H54 (cell line): ENCODE measurements at regions not wholly inside any gene's neighbourhood (a gene's known extent, or its start where the extent isn't known, plus 50 kb on each side); places are given as distances from the start of the nearest gene placed in this dataset.

Experiments used
- DNase-seq: peaks from one replicate; pipeline ENCODE4 v3.0.0; 2011; ENCODE audit warnings: low spot score, mixed read lengths; ENCODE audit not compliant: insufficient read length
- FAIRE-seq: peaks from 3 replicates; lab custom pipeline; 2011; peaks lifted over from hg19 to GRCh38; lab: Jason Lieb, UNC
- POLR2A ChIP-seq: IDR thresholded peaks from 2 replicates; pipeline ENCODE4 v1.6.1; 2011; ENCODE audit warnings: low read depth, mild to moderate bottlenecking, low read length

DNA sequence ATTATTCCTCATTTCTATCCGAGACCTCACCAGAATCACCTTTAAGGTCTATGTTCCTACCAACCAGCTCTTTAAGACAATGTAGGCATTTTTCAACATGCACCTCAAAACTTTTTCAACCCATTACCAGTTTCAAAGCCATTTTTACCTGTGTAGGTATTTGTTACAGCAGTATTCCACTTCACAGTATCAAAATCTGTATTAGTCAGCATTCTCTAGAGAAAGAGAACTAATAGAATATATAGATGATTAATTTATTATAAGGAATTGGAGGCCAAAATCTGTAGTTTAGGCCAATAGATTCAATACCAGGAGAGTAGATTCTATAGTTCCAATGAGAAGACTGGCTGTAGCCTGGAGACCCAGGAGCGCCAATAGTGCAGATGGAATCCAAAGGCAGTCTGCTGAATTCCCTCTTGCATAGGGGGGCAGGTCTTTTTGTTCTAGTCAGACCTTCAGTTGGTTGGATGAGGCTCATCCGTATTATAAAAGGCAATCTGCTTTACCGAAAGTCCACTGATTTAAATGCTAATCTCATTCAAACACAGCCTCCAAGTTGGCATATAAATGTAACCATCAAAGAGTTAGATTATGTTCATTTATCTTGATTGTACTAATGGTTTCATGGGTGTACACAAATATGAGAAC lies 151.6 kb upstream of the SYT1 start:
- TF ChIP-seq POLR2A = no peak
- FAIRE-seq (no peak), DNase-seq (no peak)

DNA sequence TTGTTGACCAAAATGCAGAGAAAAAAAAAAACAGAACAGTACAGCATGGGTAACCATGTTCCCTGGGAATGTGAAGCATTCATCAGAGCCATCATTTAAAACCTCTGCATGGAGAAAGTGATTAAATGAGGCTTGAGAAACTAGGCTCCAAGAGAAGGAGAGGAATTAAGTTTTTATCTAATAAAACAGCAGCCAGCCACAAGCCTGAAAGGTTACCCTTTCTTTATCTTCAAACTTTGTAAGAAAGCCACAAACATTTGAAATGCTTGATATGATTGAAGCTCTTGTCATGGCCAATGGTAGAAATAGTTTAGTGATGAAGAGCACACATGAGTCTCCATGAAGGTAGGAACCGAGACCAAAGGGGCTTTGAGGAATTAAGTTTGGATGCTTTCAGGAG lies 144.9 kb upstream of the SYT1 start:
- no peak for TF ChIP-seq POLR2A
- DNase-seq (no peak), FAIRE-seq (no peak)

GRCh38 chr12:78721906-78722305 lies 142.7 kb upstream of the SYT1 start:
- no peak for TF ChIP-seq POLR2A
- FAIRE-seq (no peak), DNase-seq (no peak)

DNA sequence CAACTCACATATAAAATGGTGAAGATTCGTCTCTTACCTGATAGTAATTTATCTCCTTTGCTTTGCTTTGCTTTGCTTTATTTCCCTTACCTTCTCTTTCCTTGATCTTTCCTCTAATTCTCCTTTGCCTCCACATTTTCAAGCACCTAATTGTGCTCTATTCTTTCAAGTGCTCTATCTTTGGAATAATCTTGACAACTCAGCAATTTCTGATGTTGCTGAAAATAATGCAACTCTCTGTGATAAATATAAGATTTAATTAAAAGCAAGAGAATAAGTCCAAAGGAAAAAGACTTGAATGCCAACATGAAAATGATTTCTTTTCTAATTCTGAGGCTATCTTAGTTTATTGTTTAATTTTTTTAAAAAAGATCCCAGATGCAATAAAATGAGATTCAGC lies 139.5 kb upstream of the SYT1 start:
- FAIRE-seq (no peak), DNase-seq (no peak)
- no peak for TF ChIP-seq POLR2A

DNA sequence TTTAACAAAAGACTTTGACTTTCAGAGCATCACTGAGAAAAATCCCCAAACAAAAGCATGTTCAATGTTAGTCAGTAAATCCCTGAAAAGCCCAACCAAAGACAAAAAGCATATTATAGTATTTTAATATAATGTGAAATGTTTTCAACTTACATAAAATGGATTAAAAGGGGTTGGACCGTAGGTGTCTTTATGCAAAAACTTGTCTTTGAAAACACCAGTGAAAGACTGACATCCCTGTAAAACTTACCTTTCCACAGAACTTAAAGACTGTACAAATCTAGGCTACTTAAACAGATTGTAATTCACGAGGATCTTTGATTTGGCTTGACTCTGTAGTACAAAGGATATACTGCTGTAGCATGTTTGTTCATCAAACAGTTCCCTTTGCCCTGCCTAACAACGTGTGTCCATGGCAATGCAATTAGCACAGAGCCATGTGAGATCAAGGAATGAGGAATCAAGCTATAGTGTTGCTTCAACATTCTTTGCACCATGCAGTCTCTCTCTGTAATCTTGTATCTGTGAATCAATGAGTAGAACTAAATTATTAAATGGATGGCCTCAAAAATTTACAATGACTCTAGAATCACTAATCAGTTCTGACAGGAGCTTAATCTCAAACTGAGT lies 138.5 kb upstream of the SYT1 start:
- DNase-seq = no peak
- peak; percentile 15 for FAIRE-seq
- TF ChIP-seq POLR2A = no peak

DNA sequence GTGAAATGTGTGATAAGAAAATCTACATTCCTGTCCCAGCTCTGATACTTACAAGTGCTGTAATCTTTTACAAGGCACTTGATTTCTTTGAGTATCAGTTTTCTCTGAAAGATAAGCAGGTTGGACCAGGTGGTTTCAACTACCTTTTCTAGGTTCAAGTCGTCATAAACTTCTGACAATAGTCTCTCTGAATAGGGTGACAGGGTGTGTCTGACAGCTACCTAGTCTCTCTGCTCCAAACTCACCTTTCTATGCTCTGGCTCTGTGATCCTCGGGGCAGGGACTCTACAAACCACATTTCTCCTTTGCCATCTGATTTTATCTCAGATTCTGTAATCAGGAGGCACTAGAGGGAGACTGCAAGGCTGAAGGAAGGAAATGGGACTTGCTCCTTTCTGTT lies 137.7 kb upstream of the SYT1 start:
- no peak for TF ChIP-seq POLR2A
- no peak for DNase-seq
- no peak for FAIRE-seq

DNA sequence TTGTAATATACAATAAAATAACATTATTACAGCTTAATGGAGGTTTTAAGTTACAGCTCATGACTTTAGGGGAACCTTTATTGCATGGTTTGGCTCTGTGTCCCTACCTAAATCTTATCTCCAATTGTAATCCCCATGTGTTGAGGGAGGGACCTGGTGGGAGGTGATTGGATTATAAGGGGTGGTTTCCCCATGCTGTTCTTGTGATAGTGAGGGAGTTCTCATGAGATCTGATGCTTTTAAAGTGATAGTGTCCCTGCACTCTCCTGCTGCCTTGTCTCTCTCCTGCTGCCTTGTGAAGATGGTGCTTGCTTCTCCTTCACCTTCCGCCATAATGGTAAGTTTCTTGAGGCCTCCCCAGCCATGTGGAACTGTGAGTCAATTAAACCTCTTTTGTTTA lies 132.1 kb upstream of the SYT1 start:
- FAIRE-seq = no peak

GRCh38 chr12:78739653-78740052 lies 124.9 kb upstream of the SYT1 start:
- FAIRE-seq (no peak), DNase-seq (no peak)
- TF ChIP-seq POLR2A = no peak

More for the DNA sequence above, 132.1 kb upstream of the SYT1 start:
- no peak for DNase-seq
- TF ChIP-seq POLR2A = no peak

GRCh38 chr12:78746001-78746400 lies 118.6 kb upstream of the SYT1 start:
- DNase-seq = no peak
- no peak for TF ChIP-seq POLR2A
- FAIRE-seq = no peak

DNA sequence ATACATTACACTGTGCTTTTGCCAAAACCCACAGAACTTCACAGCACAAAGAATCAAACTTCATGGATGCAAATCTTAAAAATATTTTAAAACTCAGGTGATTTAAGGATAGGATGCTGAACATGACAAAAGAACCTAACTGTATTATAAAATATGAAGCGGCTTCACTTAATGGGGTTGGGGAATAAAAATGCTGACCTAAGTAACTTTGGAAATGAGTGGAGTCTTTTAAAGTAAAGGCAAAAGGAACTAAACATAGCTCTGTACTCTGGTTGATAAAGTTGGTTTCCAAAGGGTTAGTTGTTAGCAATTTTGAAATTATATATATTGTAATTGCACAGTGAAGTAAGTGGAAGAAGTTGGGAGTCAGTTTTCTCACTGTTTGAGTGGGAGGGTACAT lies 111.5 kb upstream of the SYT1 start:
- DNase-seq = no peak
- TF ChIP-seq POLR2A = no peak
- no peak for FAIRE-seq

GRCh38 chr12:78756936-78757335 lies 107.6 kb upstream of the SYT1 start:
- FAIRE-seq (no peak), DNase-seq (no peak)
- TF ChIP-seq POLR2A = no peak

DNA sequence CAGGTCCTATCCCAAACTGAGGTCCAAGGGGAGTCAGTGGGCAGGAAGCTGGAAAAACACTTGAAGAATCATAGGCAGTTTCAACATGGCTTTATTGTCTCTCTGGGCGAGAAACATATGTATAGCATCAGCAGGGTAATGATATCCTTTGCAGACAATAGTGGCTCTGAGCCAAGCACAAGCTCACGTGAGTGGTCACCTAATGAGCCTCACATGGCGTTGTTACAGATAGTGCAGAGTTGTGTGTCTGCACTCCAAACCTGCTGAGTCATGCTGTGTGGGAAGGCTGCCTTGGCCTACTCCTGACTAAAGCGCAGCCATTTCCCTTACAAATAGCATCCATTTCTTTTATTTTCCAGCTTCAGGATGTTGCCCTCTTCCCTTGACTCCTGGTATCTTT lies 105.2 kb upstream of the SYT1 start:
- no peak for TF ChIP-seq POLR2A
- DNase-seq = no peak
- FAIRE-seq = peak; percentile 41

DNA sequence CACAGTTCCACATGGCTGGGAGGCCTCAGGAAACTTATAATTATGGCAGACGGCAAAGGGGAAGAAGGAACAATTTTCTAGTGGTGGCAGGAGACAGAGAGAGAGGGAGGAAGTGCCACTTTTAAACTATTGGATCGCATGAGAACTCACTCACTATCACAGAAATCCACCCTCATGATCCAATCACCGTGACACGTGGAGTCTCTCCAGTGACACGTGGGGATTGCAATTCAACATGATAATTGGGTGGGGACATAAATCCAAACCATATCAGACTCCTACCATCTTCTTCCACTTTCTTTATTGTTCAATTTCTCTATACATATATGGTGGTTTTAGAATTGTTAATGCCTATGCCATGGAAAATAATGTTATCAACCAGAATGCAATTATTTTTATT lies 103.7 kb upstream of the SYT1 start:
- FAIRE-seq (no peak), DNase-seq (no peak)
- no peak for TF ChIP-seq POLR2A

GRCh38 chr12:78764913-78765312 lies 99.7 kb upstream of the SYT1 start:
- no peak for TF ChIP-seq POLR2A
- no peak for FAIRE-seq
- no peak for DNase-seq
